ENCODE measurements at regions not wholly inside any gene's neighbourhood (a gene's known extent, or its start where the extent isn't known, plus 50 kb on each side); places are given as distances from the start of the nearest gene placed in this dataset.

GRCh38 chr13:44809190-44809589 lies 180.1 kb downstream of the NUFIP1 start (continued):
- TF ChIP-seq CHD7 (IDR thresholded peaks at IDR 0.05; ENCODE audit: insufficient replicate concordance, low read length) (no peak), TAF1 (IDR thresholded peaks at IDR 0.05; ENCODE audit: low read depth, low read length) (no peak), CTBP2 (IDR thresholded peaks at IDR 0.05; ENCODE audit: borderline replicate concordance, insufficient read depth, insufficient read length, low read length) (no peak), POLR2A (IDR thresholded peaks at IDR 0.05; ENCODE audit: control extremely low read depth in 1 of 2, low read depth in 2 of 2, low read length in 2 of 2) (no peak), TEAD4 (IDR thresholded peaks at IDR 0.05; ENCODE audit: low read depth, low read length) (no peak)
